ENCODE measurements at regions not wholly inside any gene's neighbourhood (a gene's known extent, or its start where the extent isn't known, plus 50 kb on each side); places are given as distances from the start of the nearest gene placed in this dataset.

DNA sequence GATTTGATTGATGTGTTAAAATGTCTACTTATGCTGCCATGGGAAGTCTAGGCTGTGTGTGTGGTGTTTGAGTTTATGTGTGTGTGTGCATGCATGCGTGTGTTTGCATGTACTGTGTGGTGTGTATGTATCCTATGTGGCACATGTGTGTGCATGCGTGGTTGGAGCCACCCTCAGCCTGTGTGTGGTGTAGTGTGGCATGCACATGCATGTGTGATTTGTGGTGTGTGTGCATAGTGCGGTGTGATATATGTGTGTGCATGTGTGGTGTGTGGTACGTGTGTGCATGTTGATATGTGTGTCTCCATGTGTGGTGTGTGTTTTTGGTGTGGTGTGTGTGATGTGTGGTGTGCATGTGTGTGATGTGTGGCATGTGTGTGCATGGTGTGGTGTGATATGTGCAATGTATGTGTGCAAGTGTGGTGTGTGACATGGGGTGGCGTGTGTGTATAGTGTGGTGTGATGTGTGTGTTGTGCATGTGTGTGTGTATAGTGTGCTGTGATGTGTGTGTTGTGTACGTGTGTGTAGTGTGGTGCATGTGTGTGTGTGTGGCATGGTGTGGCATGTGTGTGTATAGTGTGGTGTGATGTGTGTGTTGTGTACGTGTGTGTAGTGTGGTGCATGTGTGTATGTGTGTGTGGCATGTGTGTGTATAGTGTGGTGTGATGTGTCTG is 66.6 kb upstream of the HDAC4 start:
- DNase-seq (ENCODE audit: low read depth), result no peak

DNA sequence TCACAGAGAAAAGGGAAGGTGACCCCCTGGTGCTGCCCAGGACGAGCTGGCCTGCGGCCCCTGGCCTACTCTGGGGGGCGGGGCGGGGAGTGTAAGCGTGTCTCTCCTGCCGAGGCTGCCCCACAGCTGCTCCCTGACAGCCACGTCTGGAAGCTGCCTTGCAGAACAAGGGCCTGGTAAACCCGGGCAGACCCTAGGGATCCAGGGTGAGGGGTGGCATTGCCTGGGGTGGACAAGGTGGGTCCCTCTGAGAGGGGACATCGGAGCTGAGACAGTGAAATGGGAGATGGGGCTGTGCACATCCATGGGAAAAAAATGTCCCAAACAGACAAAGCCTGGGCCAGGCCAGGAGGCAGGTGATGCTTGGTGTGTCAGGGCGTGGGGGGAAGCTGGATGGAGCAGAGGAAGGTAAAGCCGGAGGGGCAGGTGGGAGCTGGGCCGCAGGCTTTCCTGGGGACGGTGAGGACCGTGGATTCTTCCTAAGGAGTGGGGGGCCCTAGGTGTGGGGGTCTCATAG is 66.0 kb upstream of the HDAC4 start:
- no peak for DNase-seq (ENCODE audit: low read depth)

DNA sequence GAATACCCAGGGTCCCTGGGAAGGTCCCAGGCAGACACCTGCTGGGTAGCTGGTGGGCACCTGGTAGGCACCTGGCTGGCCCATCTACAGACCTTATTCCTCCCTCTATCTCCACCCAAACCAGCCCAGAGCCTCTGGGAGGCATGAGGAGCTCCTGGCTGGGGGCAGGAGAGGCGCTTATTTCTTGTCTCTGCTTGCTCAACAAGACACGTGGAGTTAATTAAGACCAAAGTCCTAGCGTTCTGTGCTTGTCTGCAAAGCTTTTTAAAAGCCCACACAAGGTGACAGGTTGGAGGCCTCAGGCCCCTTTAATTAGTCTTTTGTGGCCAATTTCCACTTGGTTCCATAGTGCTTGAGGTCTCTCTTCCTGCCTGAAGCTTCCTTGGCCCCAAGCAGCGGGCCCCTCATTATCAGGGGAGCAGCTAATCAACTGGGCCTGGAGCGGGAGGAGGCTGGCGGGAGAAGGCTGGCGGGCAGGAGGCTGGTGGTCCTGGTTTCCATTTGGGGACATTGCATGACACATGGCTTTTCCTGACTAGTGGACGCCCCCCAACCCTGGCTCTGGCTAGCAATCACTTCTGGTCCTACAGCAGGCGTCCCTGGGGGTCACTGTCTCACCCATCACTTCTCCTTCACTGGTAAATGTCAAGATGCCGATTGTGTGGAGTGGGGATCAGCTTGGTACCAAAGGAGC is 65.4 kb upstream of the HDAC4 start:
- DNase-seq (ENCODE audit: low read depth), result no peak

DNA sequence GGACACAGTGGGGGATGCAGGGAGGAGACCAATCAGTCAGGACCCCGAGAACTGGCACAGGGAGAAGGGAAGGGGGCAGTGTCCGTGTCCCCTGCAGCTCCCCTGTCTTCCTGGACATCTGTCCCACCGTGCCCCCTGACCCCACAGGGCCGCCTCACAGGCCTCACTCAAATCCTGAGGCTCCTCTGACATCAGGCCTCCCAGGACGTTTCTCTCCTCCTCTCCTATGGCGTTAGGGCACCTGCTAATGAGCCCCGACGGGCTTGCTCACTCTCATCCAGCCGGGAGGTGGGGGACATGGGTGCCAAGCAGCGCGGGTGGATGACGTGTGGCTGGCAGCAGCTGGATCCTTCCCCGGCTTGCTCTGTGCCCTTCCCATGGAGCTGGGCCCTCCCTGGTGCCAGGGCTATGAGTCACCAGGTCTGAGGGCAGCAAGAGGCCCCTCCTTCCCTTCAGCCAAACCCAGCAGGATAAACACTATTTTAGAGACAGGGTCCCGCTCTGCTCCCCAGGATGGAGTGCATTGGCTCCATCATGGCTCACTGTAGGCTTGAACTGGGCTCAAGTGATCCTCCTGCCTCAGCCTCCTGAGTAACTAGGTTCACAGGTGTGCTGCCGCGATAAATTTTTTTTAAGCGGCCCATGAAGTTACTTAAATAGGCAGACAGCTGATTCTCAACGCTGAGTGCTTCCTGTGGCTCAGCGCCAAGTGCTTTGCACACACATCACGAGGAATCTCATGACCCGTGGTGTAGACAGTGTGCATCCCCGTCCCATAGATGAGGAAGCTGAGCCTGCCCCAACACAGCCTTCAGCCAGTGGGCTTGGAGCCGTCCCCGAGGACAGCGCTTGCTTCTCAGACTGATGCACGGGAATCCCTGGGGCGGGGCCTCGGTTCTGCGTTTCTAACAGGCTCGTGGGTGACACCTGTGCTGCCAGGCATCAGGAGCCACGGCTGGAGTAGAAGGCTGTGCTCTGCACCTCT is 64.5 kb upstream of the HDAC4 start:
- DNase-seq (ENCODE audit: low read depth), result no peak

DNA sequence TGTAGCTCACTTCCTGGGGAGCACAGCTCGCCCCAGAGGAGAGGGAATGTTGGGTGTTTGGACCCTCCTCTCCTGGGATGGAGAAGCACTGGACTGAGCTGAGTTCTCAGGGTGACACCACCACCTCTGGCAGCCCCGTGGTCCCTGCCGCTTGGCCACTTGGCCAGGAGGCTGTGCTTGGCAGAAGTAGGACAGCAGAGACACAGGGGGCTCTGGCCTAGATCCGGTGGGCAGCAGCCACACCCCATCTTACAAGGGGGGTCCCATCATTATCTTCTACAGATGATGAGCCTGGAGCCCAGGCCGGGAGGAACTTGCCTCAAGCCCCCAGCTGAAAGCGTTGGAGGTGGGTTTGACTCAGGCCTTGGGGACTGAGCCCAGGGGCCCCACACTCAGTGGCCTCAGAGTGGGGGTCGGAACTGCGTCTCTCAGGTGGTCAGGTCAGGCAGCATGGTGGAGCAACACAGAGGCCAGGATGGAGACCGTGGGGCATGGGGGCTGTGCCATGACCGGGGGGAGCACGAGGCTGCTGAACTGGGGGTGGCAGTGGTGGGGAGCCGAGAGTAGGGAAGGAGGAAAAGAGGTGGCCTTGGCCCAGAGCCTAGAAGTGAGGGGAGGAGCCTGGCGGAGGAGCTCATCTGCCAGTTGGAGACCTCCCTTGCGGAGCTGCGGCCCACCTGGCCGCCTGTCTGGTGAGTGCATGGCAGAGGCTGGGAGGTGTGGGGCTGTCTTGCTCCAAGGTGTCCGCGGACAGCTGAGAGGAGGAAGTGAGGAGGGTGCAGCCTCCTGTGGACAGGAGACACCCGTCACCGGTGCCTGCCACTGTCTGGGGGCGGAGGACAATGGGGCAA is 63.6 kb upstream of the HDAC4 start:
- no peak for DNase-seq (ENCODE audit: low read depth)

DNA sequence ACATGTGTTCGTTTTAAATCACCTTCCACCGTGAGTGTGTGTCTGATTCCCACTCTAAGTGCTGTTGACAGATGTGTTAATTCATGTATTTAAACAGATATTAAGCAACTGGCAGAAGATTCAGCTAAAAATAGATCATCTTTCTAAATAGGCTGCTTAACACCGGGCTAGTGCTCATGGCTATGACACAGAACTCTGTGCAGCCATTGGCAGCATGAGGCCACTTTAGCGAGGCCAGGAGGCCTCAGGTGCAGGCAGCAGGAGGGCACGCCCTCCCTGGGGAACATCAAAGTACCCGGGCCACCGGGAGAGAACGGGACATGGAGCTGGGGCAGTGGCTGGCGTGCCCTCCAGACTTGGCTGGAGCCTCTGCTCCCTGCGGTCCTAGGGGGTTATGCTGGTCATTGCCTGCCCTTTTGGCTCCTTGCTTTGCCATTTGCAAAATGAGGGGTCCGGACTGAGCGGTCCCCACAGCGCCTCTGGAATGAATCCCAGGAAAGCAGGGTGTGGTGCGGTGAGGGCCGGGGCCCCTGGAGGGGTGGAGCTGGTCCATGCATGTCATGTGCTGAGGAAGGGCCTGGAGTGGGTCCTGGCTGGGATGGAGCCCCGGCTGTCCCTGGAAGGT is 62.8 kb upstream of the HDAC4 start:
- no peak for DNase-seq (ENCODE audit: low read depth)

DNA sequence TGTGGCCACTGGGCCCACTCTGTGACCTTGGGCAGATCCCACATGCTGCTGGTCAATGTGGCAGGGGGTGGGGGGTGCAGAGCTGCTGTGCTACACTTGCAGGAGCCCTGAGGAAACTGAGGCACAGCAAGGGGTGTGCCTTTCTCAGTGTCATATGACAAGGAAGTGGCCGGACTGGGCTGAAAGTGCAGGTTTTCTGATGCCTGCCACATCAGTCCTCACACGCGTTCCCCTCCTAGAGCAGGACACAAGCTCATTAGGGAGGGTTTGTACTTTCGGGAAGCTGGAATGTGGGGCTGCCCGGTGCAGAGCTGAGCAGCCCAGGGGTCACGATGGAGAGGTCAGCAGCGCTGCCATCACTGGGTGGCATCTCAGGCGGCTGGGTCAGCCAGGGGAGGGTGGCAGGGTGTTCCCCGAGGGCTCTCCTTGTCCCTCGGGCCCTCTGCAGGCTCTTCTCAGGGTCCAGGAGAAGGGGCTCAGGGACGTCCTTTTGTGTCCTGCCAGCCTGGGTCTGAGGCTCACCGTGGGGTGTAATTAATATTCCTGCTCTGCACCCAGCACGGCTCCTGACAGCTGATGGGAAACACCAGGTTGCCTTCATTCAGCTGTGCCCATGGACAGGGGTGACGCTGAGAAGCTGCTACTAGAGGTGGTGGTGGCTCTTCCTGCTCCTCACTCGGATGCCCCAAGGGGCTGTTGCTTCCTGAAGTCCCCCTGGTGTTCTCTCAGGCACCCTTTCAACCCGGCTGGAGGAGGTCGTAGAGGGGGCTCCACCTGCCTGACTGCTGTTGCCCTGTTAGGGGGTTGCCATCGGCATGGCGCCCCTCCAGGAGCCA is 62.1 kb upstream of the HDAC4 start:
- DNase-seq (ENCODE audit: low read depth), result no peak

DNA sequence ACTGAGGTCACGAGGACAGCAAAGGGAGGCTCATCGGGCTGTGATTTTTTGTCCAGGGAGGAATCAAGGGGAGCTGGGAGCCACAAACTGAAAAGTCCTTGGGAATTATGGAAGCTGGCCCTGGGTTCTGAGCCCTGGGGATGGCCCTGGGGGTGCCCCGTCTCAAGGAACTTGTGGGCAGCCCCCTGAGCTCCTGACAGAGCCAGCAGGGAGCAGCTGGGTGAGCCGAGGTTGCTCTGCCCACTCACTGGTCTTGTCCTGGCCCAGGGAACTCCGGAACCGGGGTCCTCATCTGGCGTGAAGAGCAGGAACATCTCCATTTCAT is 61.3 kb upstream of the HDAC4 start:
- no peak for DNase-seq (ENCODE audit: low read depth)

DNA sequence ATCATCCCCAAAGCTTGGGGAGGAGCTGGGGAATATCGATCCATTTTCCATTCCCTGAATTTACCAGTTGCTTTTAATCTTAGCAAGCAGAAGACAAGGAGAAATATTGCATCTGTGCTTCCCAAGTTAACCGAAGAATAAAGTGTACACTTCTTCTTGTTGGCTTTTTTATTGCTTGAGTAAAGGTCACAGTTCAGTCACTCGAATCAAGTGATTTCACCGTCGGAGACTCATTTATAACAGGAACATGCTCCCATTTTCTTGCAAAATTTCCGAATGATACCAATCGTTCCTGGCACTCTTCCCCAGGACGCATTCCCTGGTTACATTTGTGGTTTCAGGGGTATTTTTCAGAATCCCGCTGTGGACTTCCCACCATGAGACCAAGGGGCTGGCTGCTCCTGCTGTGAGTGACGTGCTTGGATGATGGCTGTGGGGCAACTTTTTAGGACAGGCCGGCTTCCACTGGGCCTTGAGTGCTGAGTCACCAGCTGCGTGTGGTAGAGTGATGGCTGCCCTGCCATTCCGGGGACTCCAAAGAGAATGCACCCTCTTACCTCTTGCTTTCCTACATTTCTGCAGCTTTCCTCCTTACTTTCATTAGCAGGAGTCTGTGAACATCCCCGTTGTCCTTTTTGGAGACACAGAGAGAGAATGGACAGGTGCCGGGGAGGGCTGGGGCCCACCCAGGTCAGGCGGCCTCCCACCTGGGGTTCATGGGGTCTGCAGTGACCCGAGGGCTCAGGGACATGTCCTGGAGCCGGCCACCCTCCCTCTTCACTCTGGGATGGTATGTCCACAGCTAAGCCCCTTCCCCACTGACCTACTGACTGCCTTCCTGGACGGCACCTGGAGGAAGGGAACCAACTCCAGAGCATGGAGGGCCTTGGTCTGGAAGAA is 60.7 kb upstream of the HDAC4 start:
- no peak for DNase-seq (ENCODE audit: low read depth)

DNA sequence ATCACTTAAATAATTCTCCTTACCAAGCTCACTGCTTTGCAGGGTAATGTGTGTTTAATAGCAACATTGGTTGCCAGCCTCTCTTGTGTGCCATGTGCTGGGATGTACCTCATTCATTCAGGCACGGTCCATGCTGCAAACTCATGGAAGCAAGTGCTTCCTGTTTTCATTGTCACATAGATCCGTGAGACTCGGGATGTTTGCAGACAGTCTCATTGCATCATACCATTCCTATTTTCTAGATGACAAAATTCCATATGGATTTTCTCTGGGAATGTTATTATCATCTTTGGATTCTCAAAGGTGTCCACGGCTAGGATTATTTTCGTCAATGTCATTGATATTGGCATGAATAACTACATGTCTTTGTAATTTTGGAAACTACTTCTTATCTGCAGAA is 60.0 kb upstream of the HDAC4 start:
- no peak for DNase-seq (ENCODE audit: low read depth)

DNA sequence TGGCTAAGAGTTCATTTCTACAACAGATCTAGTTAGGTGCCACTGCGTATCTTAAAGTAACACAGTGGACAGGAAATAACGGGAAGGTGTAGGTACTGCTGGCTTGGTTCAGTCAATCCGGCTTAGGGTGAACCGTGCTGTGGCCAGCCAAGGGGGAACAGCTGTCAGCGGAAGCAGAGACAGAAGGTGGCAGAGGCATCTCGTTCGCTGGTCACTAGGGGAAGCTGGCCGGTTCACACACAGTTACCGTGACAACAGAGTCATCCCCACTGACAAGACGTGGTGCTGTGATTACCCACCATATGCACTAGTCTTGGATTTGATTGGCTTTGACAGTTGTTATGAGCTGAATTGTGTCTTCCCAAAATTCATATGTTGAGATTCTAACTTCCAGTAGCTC is 58.8 kb upstream of the HDAC4 start:
- no peak for DNase-seq (ENCODE audit: low read depth)

DNA sequence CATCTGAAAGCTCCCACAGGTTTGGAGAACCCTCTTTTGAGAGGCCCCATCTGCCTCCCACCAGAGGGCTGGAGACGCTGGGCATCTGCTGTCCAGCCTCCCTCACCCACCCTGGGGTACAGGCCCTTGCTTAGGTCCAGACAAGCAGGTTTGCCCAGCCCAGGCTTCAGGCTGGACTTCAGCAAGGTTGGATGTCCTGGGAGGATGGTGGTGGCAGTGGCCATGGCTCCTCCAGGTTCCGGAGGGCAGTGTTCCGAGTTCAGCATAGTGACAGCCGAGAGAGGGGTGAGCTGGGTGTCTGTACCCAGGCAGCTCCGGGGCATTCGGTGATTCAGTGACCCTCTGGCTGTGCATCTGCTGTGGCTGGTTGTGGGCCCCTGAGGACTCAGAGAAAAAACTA is 58.2 kb upstream of the HDAC4 start:
- DNase-seq (ENCODE audit: low read depth), result no peak

DNA sequence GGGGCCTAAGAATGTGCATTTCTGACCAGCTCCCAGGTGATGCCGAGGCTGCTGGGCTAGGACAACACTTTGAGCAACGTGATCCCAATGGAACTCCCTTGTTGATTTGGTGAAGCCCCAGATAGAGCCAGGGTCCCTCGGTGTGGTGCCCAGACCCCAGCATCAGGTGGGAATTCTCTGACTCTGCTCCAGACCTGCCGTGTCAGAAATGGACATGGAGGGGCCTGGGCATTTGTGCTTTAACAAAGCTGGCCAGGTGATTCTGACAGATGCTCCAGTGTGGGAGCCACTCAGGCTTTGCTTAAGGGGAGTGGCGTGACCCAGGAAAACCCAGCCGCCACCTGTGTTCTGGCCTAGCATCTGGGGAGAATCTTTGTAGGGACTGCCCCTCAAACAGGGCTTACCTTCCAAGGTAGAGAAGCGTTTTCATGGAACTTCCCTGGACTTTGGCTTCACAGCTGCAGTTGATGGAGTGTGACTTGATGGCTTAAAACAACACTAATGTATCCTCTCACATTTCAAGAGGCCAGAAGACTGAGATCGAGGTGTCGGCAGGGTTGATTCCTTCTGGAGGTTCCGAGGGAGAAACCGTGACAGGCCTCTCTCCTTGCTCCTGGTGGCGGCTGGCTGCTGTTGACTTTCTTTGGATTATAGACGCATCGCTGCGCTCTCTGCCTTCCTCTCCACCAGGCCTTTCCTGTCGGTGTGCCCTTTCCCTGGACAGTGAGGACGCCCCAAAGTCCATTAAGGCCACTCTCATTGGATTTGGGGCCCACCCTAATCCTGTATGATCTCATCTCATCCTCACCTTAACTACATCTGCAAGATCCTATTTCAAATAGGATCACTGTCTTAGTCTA is 57.0 kb upstream of the HDAC4 start:
- no peak for DNase-seq (ENCODE audit: low read depth)

DNA sequence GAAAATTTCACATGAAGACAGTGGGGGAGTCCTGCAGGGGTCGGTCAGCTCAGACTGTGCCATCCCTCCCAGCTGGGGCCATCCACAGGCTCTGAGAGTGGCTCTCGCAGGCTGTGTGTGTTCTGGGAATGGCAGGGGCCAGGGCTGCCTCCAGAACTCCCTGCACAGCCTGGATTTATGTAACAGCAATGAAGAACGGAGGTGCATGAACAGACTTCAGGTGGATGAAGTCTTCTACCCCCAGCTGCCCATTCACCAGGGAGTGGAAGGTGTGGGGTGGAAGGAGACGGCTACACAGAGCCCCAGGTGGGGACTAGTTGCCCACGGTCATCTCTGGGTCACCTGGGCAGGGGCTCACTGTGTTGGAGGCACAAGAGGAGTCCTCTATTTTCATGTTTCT is 56.1 kb upstream of the HDAC4 start:
- no peak for DNase-seq (ENCODE audit: low read depth)

DNA sequence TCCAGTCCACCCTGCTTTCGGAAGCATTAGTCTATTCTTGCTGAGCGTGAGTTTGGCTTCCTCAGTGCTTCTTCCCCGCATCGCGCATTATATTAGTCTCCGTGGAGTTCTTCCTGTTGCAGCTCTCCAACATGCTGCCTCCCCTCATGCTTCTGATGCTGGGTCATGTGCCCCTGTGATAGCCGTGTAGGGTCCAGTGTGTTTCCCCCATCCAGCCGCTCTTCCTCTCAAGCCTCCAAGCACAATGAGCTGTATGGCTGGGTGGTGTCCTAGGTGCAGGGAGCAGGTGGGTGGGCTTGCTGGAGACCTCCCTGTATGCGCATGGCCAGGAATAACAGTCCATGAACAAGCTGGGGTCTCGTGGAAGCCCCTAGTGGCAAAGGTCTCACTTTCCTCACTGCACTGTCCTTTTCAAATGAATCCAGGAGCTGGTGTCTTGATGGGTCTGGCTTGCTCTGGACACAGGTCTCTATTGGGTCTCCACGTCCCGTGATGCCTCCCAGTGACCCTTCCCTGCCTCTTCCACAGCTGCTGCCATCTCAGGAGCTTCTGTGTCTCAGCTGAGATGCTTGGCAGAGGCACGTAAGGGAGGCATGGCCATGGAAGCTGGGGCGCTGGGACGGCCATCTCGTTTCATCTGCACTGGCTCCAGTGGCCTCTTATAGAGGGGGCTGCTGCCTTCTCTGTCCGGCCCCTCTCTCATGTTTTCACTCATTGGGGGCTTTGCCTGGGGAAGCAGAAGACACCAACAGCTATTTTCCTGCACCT is 54.8 kb upstream of the HDAC4 start:
- DNase-seq (ENCODE audit: low read depth), result no peak

DNA sequence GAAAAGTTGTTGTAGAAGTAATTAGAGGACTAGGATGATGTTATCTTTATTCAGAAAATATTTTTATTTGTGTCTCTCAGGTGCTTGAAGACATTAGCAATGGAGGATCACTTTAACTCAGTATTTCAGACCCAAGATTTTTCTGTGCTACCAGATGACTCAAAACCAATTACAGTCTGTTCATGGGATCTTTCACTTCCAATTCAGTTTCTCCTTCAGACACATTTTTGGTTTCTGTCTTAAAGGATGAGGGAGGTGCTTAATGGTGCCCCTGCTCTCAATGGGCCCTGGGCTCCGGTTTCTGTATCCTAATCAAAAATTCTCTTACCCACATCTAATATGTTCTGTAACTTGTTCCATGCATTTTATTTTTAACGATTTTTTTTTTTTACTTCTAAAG is 53.7 kb upstream of the HDAC4 start:
- DNase-seq (ENCODE audit: low read depth), result no peak
